SK-N-SH treated with all-trans-retinoic acid at 6 μM for 48 hours (cell line): ENCODE measurements at regions not wholly inside any gene's neighbourhood (a gene's known extent, or its start where the extent isn't known, plus 50 kb on each side); places are given as distances from the start of the nearest gene placed in this dataset.

Experiments
- ATAC-seq: fragments of 200-7000 bp; cut with Tn5 transposase; 3 replicates; pipeline ENCODE4 v1.9.1; 2020; ENCODE audit warnings: mild to moderate bottlenecking, moderate library complexity
- ARNTL ChIP-seq: fragments of 450-650 bp; formaldehyde crosslinking; IDR thresholded peaks from 2 replicates; pipeline ENCODE4 v1.5.0; 2020; ENCODE audit warnings: low read depth, mild to moderate bottlenecking, moderate library complexity, borderline replicate concordance
- BACH2 ChIP-seq: fragments of 250-450 bp; sonication (Bioruptor Pico); IDR thresholded peaks from 2 replicates; pipeline ENCODE4 v1.9.0; 2021; ENCODE audit warnings: mild to moderate bottlenecking, borderline replicate concordance
- CSDC2 ChIP-seq: fragments of 250-450 bp; sonication (Bioruptor Pico); IDR thresholded peaks from 2 replicates; pipeline ENCODE4 v1.5.0; 2020; ENCODE audit warnings: mild to moderate bottlenecking, moderate library complexity
- GLIS3 ChIP-seq: fragments of 250-450 bp; sonication (Bioruptor Pico); IDR thresholded peaks from 2 replicates; pipeline ENCODE4 v1.5.0; 2020; ENCODE audit warnings: mild to moderate bottlenecking, moderate library complexity
- ISL1 ChIP-seq: fragments of 250-450 bp; sonication (Bioruptor Pico); IDR thresholded peaks from 2 replicates; pipeline ENCODE4 v2.1.2; 2022; ENCODE audit warnings: mild to moderate bottlenecking, moderate library complexity
- OSR1 ChIP-seq: fragments of 250-450 bp; sonication (Bioruptor Pico); IDR thresholded peaks from 2 replicates; pipeline ENCODE4 v1.8.0; 2022; ENCODE audit warnings: moderate library complexity, mild to moderate bottlenecking, inconsistent platforms
- PPARA ChIP-seq: fragments of 250-450 bp; sonication (Bioruptor Pico); IDR thresholded peaks from 2 replicates; pipeline ENCODE4 v1.5.0; 2020; ENCODE audit warnings: mild to moderate bottlenecking, borderline replicate concordance
- RARB ChIP-seq: fragments of 250-450 bp; sonication (Bioruptor Pico); IDR thresholded peaks from 2 replicates; pipeline ENCODE4 v1.8.0; 2021; ENCODE audit warnings: mild to moderate bottlenecking, moderate library complexity
- SNAI2 ChIP-seq: fragments of 250-450 bp; sonication (Bioruptor Pico); IDR thresholded peaks from 2 replicates; pipeline ENCODE4 v1.5.0; 2020; ENCODE audit warnings: mild to moderate bottlenecking, moderate library complexity
- TCF4 ChIP-seq: fragments of 250-450 bp; sonication (Bioruptor Pico); IDR thresholded peaks from 2 replicates; pipeline ENCODE4 v1.8.0; 2021; ENCODE audit warnings: mild to moderate bottlenecking, moderate library complexity, borderline replicate concordance
- TOX ChIP-seq: fragments of 250-450 bp; sonication (Bioruptor Pico); IDR thresholded peaks from 2 replicates; pipeline ENCODE4 v1.8.0; 2021; ENCODE audit warnings: mild to moderate bottlenecking, moderate library complexity, borderline replicate concordance
- ZC3H10 ChIP-seq: fragments of 250-450 bp; sonication (Bioruptor Pico); IDR thresholded peaks from 2 replicates; pipeline ENCODE4 v1.5.1; 2021; ENCODE audit warnings: mild to moderate bottlenecking, moderate library complexity
- ZFP3 ChIP-seq: fragments of 250-450 bp; sonication (Bioruptor Pico); IDR thresholded peaks from 2 replicates; pipeline ENCODE4 v1.5.0; 2020; ENCODE audit warnings: mild to moderate bottlenecking, moderate library complexity
- ZFP30 ChIP-seq: fragments of 450-650 bp; formaldehyde crosslinking; IDR thresholded peaks from 2 replicates; pipeline ENCODE4 v1.5.0; 2022; ENCODE audit warnings: mild to moderate bottlenecking, moderate library complexity
- ZNF8 ChIP-seq: fragments of 450-650 bp; formaldehyde crosslinking; IDR thresholded peaks from 2 replicates; pipeline ENCODE4 v1.5.0; 2020; ENCODE audit warnings: mild to moderate bottlenecking, moderate library complexity
- TF ChIP-seq, protein P1 (sequence below): fragments of 250-450 bp; sonication (Bioruptor Pico); IDR thresholded peaks from 2 replicates; pipeline ENCODE4 v1.8.0; 2021; ENCODE audit warnings: low read depth, mild to moderate bottlenecking, moderate library complexity, borderline replicate concordance
- TF ChIP-seq, protein P2 (sequence below): fragments of 250-450 bp; sonication (Bioruptor Pico); IDR thresholded peaks from 2 replicates; pipeline ENCODE4 v1.5.0; 2020; ENCODE audit warnings: mild to moderate bottlenecking, moderate library complexity
- TF ChIP-seq, protein P3 (sequence below): fragments of 250-450 bp; sonication (Bioruptor Pico); IDR thresholded peaks from 2 replicates; pipeline ENCODE4 v1.8.0; 2020; ENCODE audit warnings: mild to moderate bottlenecking, moderate library complexity, borderline replicate concordance
- TF ChIP-seq, protein P4 (sequence below): fragments of 250-450 bp; sonication (Bioruptor Pico); IDR thresholded peaks from 2 replicates; pipeline ENCODE4 v1.5.1; 2020; ENCODE audit warnings: low read depth, mild to moderate bottlenecking, moderate library complexity

DNA sequence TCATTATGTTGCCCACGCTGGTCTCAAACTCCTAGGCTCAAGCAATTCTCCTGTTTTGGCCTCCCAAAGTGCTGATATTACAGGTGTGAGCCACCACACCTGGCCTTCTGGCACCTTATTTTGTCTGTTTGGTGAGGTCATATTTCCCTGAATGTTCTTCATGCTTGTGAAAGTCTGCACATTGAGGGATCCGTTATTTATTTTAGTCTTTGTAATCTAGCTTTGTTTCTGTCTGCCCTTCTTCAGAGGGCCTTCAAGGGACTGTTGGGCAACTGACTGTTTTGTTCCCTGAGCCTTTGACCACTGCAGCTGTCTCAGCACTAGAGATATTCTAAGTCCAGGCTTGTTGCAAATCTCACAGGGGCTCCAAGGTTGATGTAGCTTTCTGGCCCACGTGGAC, 110.5 kb upstream of the RFC3 start:
- no peak for ATAC-seq
- TF ChIP-seq OSR1 (CRISPR knock-in tag), result no peak
- no peak for TF ChIP-seq ARNTL (CRISPR knock-in tag)
- TF ChIP-seq TCF4, result no peak
- TF ChIP-seq, protein P1, sequence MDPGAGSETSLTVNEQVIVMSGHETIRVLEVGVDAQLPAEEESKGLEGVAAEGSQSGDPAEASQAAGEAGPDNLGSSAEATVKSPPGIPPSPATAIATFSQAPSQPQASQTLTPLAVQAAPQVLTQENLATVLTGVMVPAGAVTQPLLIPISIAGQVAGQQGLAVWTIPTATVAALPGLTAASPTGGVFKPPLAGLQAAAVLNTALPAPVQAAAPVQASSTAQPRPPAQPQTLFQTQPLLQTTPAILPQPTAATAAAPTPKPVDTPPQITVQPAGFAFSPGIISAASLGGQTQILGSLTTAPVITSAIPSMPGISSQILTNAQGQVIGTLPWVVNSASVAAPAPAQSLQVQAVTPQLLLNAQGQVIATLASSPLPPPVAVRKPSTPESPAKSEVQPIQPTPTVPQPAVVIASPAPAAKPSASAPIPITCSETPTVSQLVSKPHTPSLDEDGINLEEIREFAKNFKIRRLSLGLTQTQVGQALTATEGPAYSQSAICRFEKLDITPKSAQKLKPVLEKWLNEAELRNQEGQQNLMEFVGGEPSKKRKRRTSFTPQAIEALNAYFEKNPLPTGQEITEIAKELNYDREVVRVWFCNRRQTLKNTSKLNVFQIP (CRISPR knock-in tag), result no peak
- TF ChIP-seq, protein P2, sequence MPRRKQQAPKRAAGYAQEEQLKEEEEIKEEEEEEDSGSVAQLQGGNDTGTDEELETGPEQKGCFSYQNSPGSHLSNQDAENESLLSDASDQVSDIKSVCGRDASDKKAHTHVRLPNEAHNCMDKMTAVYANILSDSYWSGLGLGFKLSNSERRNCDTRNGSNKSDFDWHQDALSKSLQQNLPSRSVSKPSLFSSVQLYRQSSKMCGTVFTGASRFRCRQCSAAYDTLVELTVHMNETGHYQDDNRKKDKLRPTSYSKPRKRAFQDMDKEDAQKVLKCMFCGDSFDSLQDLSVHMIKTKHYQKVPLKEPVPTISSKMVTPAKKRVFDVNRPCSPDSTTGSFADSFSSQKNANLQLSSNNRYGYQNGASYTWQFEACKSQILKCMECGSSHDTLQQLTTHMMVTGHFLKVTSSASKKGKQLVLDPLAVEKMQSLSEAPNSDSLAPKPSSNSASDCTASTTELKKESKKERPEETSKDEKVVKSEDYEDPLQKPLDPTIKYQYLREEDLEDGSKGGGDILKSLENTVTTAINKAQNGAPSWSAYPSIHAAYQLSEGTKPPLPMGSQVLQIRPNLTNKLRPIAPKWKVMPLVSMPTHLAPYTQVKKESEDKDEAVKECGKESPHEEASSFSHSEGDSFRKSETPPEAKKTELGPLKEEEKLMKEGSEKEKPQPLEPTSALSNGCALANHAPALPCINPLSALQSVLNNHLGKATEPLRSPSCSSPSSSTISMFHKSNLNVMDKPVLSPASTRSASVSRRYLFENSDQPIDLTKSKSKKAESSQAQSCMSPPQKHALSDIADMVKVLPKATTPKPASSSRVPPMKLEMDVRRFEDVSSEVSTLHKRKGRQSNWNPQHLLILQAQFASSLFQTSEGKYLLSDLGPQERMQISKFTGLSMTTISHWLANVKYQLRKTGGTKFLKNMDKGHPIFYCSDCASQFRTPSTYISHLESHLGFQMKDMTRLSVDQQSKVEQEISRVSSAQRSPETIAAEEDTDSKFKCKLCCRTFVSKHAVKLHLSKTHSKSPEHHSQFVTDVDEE (CRISPR knock-in tag), result no peak
- TF ChIP-seq, protein P3, sequence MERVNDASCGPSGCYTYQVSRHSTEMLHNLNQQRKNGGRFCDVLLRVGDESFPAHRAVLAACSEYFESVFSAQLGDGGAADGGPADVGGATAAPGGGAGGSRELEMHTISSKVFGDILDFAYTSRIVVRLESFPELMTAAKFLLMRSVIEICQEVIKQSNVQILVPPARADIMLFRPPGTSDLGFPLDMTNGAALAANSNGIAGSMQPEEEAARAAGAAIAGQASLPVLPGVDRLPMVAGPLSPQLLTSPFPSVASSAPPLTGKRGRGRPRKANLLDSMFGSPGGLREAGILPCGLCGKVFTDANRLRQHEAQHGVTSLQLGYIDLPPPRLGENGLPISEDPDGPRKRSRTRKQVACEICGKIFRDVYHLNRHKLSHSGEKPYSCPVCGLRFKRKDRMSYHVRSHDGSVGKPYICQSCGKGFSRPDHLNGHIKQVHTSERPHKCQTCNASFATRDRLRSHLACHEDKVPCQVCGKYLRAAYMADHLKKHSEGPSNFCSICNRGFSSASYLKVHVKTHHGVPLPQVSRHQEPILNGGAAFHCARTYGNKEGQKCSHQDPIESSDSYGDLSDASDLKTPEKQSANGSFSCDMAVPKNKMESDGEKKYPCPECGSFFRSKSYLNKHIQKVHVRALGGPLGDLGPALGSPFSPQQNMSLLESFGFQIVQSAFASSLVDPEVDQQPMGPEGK (CRISPR knock-in tag), result no peak
- TF ChIP-seq, protein P4, sequence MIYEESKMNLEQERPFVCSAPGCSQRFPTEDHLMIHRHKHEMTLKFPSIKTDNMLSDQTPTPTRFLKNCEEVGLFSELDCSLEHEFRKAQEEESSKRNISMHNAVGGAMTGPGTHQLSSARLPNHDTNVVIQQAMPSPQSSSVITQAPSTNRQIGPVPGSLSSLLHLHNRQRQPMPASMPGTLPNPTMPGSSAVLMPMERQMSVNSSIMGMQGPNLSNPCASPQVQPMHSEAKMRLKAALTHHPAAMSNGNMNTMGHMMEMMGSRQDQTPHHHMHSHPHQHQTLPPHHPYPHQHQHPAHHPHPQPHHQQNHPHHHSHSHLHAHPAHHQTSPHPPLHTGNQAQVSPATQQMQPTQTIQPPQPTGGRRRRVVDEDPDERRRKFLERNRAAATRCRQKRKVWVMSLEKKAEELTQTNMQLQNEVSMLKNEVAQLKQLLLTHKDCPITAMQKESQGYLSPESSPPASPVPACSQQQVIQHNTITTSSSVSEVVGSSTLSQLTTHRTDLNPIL (CRISPR knock-in tag), result no peak
- no peak for TF ChIP-seq RARB
- TF ChIP-seq ZNF8 (CRISPR knock-in tag), result no peak
- no peak for TF ChIP-seq ZC3H10 (CRISPR knock-in tag)
- TF ChIP-seq TOX (CRISPR knock-in tag), result no peak
- TF ChIP-seq ZFP30 (CRISPR knock-in tag), result no peak
- TF ChIP-seq, all 23 proteins: peak for 0

DNA sequence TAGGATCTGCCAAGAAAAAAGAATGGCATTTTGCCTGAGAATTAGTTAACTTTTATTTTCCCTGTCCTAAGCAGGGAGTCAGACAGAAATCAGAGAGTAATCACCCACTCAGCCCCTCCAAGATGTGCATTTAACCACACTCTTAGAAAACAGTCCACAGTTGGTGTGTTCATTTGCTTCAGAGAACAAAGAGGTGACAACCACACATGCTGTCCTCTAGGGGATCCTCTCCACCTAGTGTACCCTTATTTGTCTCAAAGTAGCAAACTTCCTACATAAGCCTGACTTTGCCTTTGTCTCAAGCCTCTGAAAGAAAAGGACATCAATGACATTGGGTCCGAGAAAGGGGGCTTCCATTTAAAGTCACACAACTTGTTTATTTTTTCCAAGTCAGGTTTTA, 107.0 kb upstream of the RFC3 start:
- ATAC-seq, result no peak
- TF ChIP-seq BACH2 (CRISPR knock-in tag) (no peak), ZC3H10 (CRISPR knock-in tag) (no peak), TOX (CRISPR knock-in tag) (no peak), ZNF8 (CRISPR knock-in tag) (no peak), SNAI2 (no peak)
- TF ChIP-seq, protein P1 (CRISPR knock-in tag), result no peak
- TF ChIP-seq, protein P4 (CRISPR knock-in tag), result no peak
- TF ChIP-seq, all 23 proteins: peak for 0

DNA sequence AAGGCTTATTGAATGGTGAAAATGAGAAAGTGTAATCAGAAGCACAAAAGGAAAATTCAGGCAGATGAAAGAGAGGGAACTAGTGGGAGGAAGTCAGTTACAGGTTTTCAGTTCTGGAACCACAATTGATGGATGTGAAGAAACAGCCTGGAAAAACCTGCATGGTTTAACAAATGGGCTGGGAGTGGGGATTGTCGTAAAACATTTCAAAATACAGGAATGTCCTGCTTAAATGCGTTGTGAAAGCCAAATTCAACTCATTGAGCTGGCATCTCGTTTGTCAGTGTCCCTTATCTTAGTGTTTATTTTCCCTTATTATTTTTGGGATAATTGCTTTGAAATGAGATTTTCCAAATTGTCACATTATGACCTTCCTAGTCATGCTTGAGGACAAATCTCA, 106.5 kb upstream of the RFC3 start:
- no peak for TF ChIP-seq BACH2 (CRISPR knock-in tag)
- TF ChIP-seq, protein P4 (CRISPR knock-in tag), result no peak
- no peak for TF ChIP-seq ZC3H10 (CRISPR knock-in tag)
- no peak for TF ChIP-seq OSR1 (CRISPR knock-in tag)
- TF ChIP-seq GLIS3 (CRISPR knock-in tag), result no peak
- TF ChIP-seq ISL1 (CRISPR knock-in tag), result no peak
- TF ChIP-seq, protein P3 (CRISPR knock-in tag), result no peak
- no peak for TF ChIP-seq PPARA (CRISPR knock-in tag)
- TF ChIP-seq TCF4, result no peak
- no peak for TF ChIP-seq CSDC2 (CRISPR knock-in tag)
- no peak for TF ChIP-seq ZFP30 (CRISPR knock-in tag)
- no peak for TF ChIP-seq ZFP3
- no peak for ATAC-seq
